Dedifferentiated amniotic fluid mesenchymal stem cell (primary cell): ENCODE measurements at regions not wholly inside any gene's neighbourhood (a gene's known extent, or its start where the extent isn't known, plus 50 kb on each side); places are given as distances from the start of the nearest gene placed in this dataset.

ENCODE experiments used
- DNase-seq: peaks from one replicate; pipeline ENCODE4 v3.0.0-alpha.2; 2016; ENCODE audit errors: extremely low spot score

DNA sequence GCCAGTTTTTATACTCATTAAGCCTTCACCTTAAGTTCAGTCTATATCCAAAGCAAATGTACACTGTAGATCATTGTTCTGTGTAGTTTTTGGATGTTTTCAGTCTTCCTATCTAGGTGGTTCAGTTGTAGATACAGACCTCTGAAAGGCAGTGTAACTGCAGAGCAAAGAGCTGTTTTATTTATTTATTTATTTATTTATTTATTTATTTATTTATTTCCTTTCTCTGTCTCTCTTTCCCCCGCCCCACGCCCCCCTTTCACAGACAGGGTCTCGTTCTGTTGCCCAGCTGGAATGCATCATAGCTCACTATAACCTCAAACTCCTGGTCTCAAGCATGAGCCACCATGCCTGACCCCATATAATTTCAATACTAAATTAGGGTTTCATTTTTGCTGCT is 281.8 kb upstream of the KLHL1 start:
- DNase-seq, result no peak

DNA sequence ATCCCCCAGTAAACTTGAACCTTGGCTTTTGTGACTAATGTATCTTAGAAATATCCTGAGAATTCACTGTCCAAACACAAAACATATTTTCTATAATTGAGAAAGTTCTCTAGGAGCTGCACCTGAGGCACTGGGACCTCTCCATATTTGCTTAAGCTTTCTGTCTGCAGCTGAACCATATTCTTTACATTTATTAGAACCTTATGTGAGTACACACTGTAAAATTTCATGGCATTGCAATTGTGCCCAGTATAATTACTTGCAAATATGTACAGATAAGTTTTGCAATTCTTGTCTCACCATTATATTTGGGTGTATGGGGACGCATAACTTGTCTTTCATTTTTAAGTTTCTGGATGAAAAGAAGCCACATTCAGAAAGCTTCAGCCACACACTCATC is 280.7 kb upstream of the KLHL1 start:
- no peak for DNase-seq

DNA sequence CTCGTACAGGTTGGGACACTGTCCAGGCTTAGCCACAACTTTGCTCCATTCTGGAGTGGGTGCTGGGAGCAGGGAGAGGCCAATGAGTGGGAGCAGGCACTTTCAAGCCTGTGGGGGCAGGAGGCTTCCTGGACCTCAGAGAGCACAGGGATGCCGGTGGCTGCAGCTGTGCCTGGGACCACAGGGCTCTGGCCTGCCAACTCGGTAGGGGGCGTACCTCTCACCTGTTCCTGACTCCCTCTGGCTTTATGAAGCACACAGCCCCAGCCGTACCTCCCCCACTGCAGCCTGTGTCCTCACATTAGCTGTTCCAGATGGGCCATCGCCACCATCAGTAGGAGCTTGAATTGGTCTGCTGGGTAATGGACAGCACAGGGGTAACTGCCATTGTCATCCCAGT is 278.7 kb upstream of the KLHL1 start:
- DNase-seq, result no peak

DNA sequence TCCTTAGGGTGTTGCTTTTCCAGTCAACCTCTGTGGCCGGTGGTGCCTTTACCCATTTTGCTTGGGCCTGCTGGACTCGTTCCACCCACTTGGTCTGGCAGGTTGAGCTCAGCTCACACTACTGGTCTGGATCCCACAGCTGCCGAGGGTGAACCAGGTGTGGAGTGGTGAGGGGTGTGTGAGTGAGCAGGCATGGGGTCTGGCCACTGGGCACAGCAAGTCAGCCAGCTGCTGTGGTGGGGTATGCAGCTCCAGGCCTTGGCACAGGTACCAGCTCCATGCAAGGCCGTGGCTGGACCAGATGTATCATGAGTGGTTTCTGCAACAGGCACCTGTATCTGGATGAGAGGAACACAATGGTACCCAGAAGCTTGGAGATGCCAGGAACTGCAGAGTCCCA is 277.6 kb upstream of the KLHL1 start:
- DNase-seq, result no peak

DNA sequence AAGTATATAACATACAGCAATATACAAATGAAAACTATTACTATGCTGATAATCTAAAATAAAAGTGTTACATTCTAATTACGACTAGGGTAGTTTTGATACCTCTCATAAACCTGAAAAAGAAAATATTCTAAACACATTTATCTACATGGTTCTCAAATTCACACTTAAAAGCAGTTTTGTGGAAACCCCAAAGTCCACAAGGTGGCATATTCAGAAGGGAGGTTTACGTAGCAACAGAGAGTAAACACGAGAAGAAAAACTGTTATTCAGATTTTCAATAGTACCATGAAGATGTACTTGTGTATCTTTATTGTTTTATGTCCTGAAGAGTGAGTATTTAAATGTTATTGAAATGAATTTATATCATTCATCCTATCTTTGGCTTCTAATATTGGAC is 275.9 kb upstream of the KLHL1 start:
- no peak for DNase-seq

DNA sequence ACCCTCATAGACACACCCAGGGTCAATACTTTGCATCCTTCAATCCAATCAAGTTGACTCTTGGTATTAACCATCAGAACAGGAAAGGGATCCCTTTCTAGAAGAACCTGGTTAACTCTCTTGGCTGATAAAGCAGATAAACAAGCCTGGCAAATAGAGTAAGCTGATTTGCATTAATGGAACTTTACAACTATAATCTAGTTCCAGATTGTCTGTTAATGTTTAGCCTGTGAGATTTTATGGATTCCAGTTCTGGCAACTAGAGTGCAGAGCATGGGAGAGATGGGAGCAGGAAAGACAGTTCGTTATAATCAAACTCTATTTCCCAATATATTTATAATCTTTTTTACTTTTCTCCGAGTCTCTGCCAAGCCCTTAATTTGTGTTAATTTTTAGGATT is 272.6 kb upstream of the KLHL1 start:
- DNase-seq, result no peak

DNA sequence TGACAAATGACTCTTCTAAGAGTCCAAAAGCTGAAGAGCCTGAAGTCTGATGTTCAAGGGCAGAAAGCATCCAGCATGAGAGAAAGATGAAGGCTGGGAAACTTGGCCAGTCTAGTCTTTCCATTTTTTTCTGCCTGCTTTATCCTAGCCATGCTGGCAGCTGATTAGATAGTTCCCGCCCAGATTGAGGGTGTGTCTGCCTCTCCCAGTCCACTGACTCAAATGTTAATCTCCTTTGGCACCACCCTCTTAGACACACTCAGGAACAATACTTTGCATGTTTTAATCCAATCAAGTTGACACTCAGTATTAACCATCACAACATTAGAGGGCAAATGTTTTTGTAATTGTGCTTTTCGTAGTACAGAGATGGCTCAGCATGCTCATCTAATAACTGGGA is 267.5 kb upstream of the KLHL1 start:
- no peak for DNase-seq

DNA sequence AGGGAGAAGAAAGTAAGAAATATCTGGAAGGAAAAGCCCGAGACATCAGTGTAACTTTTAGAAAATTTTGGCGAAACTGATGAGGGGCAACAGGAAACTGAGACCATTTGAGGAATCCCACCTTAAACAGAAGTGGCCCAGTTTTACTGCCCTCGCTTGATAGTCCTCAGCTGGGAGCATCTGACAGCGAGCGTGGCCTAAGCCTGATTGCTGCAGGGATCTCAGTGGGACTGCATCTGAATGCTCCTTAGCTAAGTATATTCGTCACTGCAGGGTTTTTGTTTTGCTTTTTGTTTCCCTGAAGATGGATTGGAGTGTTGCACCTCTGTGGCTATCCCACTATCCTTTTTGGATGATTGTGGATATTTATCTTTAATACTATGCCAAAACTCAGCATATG is 262.7 kb upstream of the KLHL1 start:
- DNase-seq, result no peak

DNA sequence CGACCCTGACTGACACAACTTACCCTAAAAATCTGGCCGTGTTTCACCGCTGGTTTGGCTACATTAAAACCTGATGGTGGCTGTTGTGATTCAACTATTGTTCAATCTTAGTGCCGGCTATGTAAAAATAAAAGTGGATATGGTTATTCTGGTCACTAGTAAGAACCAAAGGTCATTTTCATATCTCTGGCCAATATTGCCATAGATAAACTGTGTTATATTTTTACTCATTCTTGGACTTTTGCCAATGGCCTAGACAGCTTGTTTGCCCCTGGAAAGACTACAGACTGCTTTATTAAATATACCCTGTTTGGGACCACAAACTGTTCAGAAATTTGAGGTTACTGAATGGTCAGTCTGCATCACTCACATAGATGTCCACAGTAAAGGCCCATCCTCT is 258.5 kb upstream of the KLHL1 start:
- DNase-seq, result no peak

DNA sequence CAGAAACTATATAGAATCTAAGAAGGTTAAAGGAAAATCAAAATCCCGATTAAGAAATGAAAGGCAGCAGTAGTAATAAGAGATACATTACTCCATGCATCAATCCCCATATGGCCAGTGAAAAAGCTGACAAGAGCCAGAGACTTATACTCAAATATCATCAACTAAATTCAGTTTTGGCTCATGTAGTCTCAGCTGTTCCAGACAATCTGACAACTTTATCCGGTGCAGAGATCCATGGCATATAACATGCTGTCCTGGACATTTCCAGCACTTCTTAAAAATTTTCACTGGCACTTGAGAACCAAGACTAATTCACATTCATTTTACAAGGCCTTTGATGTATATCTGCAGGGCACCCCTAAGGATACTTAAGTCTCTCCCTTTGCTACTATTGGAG is 255.7 kb upstream of the KLHL1 start:
- no peak for DNase-seq

DNA sequence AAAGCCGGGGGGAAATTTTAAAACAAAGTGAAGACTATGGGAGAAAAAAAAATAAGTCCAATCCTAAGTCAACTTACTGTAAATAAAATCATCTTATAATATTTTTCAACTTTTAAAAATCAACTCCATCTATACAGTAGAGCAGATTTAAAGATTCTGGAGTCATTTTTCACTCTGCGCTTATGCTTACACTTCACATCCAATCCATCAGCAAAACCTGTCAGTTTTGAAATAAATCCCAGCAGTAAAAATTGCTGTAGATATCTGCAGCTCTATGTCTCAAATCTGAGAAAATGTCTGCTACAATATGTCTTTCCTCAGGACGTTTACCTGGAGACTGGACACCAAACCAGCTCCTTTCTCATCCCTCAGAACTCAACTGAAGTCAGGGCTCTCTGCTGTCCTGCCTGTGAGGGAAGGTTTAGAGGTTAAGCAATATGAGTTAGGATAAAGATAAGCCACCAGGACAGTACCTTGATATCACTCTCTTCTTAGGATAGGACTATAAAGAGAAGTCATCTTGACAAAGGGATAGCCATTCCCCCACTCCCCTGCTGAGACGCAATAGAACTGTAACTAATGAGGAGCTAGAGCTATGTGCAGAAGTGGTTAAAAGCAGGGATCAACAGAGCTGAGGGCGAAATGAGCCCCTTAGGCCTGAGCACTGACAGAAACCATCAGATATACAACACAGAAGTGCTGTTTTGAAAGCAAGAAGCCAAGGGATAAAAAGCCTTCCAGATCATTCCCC is 254.7 kb upstream of the KLHL1 start:
- no peak for DNase-seq

DNA sequence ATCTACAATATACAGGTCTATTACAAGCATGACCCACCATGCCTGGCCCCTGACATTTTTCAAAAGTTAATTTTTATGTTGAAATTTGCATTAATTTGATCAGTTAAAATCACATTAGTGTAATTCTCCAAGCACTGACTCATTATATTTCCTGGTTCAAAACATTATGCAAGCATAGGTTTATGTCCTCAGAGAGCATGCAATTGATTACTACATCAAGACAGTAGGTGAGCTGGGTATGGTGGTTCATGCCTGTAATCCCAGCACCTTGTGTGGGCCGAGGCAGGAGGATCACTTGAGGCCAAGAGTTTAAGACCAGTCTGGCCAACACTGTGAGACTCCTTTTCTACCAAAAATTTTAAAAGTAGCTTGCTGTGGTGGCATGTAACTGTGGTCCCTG is 248.8 kb upstream of the KLHL1 start:
- no peak for DNase-seq

DNA sequence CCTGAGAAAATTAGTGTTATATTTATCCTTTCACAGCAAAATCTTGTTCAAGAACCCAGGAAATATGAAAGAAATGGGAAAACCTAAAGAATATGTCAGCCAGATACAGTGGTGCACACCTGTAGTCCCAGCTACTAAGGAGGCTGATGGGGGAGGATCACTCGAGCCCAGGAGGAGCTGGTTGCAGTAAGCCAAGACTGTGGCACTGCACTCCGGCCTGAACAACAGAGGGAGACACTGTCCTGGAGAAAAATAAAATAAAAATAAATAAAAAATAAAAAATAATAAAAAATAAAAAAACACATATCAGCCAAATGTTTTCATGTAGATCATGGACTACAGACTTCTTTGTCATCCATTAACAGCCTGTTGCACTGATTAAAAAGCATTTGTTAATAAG is 244.8 kb upstream of the KLHL1 start:
- no peak for DNase-seq

DNA sequence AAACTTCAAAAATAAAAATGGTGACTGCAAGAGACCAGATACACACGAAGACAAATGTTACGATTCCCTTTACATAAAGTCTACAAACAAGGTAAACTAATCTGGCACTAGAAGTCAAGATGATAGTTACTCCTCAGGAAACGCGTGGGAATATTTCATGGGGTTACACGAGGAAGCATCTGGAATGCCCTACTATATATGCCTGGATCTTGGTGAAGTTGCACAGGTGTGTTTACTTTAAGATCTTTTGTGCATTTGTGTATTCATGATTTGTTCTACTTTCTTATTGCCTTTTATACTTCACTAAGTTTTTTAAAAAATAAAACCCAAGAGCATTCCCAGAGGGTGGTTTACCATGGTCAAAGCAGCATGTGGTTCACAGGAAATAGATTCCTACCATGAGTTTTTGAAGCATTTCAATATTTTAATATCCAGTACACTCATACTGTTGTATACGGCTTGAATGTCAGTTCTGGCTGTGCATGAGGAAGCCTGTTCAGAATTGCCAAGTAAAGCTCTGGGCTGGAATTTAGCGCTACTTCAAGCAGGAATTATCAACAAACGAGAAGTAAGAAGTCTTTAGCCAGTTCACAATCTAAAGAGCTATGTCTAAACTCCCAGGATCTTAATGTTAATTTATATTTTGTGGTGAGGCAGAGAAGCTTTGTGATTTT is 239.8 kb upstream of the KLHL1 start:
- DNase-seq, result no peak

DNA sequence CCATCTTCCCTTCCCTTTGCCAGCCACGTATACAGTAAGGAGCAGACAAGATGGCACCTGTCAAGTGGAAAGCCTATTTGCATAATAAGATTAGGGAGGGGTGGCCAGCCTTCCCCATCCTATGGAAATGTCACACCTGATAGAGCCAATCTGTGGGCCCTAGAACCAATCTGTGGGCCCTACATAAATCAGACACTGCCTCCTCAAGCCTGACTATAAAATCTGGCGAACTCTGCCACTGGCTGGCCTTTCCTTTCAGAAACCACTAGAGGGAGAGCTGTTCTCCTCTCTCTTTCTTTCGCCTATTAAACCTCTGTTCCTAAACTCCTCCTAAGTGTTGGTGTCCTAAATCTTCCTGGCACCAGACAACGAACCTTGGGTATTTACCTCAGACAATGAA is 231.5 kb upstream of the KLHL1 start:
- no peak for DNase-seq

DNA sequence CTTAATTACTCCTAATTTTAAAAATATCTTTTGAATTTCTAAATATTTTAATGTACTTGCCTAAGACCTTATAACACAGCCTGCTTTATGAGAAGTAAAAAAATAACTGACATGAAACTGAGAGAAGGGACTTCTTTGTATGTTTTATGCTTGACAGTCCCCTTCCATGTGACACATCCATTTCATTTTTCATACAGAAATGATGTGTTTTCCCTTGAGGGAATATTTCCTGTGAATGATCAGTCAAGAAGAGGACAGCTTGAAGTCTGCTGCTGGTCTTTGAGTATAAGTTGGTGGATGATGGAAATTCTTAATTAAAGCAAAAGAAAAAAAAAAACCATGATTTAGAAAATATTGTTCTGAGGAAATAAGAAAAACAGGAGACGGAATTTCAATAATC is 230.4 kb upstream of the KLHL1 start:
- no peak for DNase-seq

DNA sequence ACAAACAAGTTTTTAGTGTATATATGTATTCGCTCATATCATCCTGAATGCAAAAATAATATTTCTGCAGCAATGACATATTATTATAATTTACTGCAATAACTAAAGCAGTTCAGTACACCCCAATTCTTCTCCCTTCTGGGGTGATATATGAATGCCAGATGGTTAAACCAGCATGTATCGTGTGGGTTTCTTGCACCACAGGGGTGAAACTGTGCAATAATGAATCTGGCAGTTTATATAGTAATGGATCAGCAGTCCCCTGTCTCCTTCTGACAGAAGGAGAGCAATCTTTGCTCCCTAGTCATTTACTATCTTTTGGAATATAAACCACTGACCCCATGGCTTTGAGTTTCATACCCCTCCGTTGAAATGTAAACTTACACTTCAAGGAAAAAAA is 228.6 kb upstream of the KLHL1 start:
- DNase-seq, result no peak

DNA sequence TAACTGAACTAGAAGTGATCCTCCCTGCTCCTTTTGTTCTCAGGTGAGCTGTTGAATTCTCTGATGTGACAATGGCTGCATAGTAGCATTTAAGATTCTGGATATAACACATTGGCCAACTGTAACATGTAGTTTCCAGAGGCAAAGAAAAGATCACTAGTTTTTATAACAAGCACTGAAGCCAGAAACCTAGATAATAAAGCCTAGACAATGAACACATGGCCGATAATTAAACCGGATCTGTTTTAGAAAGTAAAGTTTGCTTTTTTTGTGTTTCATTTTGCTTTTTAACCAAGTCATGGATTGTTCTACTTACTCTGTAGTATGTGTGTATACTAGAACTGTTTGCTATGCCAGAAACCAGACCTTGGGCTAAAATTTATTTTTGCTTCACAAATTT is 225.5 kb upstream of the KLHL1 start:
- DNase-seq, result no peak

DNA sequence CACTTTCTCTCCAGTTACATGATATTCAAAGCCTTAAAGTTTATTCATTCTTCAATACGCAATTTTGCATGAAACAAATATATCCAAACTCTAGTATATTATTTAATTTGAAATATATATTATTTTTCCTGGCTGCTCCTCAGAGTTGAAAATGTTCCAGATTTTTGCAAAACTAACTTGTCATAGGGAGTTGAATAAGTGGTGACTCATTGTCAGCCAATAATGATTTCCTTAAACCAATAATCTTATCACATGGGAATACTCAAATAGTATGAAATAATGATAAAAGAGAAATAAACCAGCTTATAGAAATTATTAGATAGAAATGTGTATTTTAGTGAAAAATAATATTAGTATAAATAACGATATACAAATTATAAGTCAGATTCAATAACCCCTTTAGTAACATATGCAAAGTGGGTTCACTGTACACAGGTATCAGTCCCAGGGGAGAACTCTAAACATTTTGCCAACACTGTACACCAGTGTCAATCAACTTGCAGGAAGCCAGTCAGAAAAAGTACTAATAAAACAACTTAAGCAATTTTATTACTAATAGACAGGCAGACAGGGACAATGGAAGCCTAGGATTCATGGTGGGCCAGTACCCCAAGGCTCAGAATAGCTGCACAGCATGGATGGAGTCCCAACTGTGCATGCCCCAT is 222.6 kb upstream of the KLHL1 start:
- DNase-seq, result no peak

DNA sequence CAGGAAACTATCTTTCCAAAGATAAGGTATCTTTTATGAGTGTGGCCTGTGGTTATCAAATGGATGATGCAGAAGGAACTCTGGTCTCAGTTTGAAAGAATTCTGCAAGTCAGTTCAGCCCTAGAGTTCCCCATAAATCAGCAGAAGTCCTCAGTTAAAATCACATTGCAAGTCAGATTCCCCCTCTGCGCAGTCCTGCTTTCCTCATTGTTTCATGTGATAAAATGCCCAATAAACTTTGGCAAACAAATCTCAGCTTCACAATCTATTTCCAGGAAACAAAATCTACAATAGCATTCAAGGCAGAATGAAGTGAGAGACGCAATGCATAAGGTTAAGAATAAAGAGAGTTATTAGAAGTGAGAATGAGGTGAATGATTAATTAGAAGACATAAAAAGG is 216.3 kb upstream of the KLHL1 start:
- DNase-seq, result no peak

DNA sequence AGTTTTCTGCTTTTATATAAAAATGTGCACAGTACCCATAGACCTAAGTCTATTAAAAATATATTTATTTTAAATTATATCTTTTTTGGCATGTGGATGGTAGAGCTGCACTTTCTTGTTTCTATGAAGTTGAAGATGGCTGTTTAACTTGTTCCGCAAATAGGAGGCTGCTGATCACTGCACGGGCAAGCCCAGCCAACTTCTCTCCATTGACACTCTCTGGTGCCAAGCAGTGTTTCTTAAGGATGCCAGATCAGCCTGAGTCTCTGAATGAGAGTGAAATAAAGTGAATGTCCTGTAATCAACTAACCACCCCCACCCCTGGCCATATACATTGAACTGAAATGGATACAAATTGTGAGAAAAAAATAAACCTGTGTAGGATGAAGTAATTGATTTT is 202.9 kb upstream of the KLHL1 start:
- no peak for DNase-seq

DNA sequence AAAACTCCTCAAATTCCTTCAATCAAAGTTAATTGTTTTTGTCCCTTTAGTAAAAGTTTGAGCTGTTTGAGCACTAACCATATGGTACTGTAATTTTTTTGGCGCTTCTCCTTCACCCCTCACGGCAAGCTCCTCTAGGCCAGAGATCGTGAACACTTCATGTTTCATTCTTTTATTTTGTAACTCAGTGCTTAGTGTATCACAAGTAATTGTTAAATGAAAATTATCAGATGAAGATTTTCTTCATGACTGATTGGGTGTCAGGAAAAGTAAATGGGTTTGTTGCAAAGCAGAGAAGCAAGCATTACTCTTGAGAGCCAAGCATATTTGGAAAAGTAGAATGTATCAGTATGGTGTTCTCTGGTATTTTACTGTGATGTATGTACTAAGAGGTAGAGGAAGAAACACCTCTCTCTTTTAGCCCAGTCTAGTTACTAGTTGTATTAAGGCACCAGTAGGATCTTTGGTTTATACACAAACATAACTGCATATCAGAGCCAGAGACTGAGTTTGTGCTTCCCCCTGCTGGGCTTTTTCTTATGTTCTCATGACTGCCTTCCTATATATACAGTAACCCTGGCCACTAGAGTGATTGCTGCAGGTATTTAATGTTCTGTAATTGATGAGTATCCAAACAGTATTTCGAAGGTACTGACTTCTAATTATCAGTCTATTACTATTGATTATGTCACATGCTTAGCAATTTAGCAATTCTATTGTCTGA is 202.3 kb upstream of the KLHL1 start:
- no peak for DNase-seq

DNA sequence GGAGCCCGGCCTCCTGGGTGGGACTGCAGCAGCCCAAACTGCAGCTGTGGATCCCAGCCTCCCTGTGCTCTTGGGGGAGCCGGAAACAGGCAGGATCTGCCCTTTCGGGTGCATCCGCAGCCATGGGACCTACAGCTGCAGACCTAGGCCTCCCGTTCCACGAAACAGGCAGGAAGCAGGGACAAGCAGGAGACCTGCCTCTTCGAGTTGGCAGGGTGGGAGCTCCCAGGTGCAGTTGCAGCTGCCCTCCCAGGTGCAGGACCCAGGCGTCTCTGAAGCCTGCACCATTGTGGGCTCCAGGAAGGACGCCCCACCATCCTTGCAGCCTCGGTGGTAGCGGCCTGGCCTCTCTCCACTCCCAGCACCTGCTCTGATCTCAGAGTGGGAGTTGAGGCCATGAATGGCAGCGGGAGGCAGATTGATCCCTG is 189.0 kb upstream of the KLHL1 start:
- no peak for DNase-seq
